ENCODE measurements at regions not wholly inside any gene's neighbourhood (a gene's known extent, or its start where the extent isn't known, plus 50 kb on each side); places are given as distances from the start of the nearest gene placed in this dataset.

- Histone ChIP-seq H3K4me1 (ENCODE audit: control insufficient read depth, insufficient read depth, low read length) (peaks cover 4% of the 10 kb centered on the region; the same call in 1 of the 2 replicates), H4K20me1 (ENCODE audit: control insufficient read depth, insufficient read depth) (no peaks in the 10 kb centered on the region), H3K4me2 (ENCODE audit: control insufficient read depth, insufficient read depth) (no peak overlapping the region), H2AFZ (ENCODE audit: control insufficient read depth, low read depth, low read length) (no peak overlapping the region), H3K4me3 (no peak overlapping the region), H3K9me3 (replicated peaks; ENCODE audit: control insufficient read depth, insufficient read depth, low read length) (no peaks in the 10 kb centered on the region; the same call in 2 of the 3 replicates), H3K27me3 (replicated peaks in 1 of 2; ENCODE audit: control insufficient read depth in 2 of 2, insufficient read depth in 2 of 2, low read length in 1 of 2) (no peaks in the 10 kb centered on the region), H3K9ac (ENCODE audit: control insufficient read depth, insufficient read depth, low read length) (no peak overlapping the region), H3K27ac (ENCODE audit: control insufficient read depth, insufficient read depth) (no peak overlapping the region), H3K36me3 (ENCODE audit: control insufficient read depth in 2 of 2, insufficient read depth in 2 of 2, low read length in 1 of 2) (no peaks in the 10 kb centered on the region), H3K79me2 (ENCODE audit: control insufficient read depth, insufficient read depth, low read length) (no peaks in the 10 kb centered on the region)
- in situ Hi-C loops (cut with MboI) (no loop called here), intact Hi-C loops (cut with micrococcal nuclease; ENCODE audit: unreplicated experiment) (no loop called here)
- ATAC-seq (no peak), FAIRE-seq (no peak), DNase-seq (ENCODE audit: low read depth, low spot score) (no peak)
- ChIA-PET SMC1A (ENCODE audit: uncharacterized antibody, unreplicated experiment) (no interaction called here), CTCF (no interaction called here), RAD21 (ENCODE audit: unreplicated experiment) (interaction anchor here (0.8 kb wide), 1 partner anchor 43 kb away, joined by 3 read pairs; no protein-coding TSS in a partner anchor), POLR2A (no interaction called here)
- no peak for TF ChIP-seq HDAC2 (IDR thresholded peaks at IDR 0.05)
- no peak for TF ChIP-seq BMI1 (IDR thresholded peaks at IDR 0.05; ENCODE audit: borderline replicate concordance)
- TF ChIP-seq ZSCAN29 (IDR thresholded peaks at IDR 0.05): no peak
- TF ChIP-seq PRDM15 (CRISPR knock-in tag; IDR thresholded peaks at IDR 0.05): no peak
- 0 out of 2 replicates have a peak, but pooled peaks have one; percentile 51 for TF ChIP-seq NBN (IDR thresholded peaks at IDR 0.05)
- TF ChIP-seq E4F1 (IDR thresholded peaks at IDR 0.05; ENCODE audit: borderline replicate concordance, partially characterized antibody): peak; percentile 13
- TF ChIP-seq TCF12 (IDR thresholded peaks at IDR 0.05; ENCODE audit: low read depth, low read length): no peak
- TF ChIP-seq RBBP5 (conservative IDR thresholded peaks at IDR 0.05): no peak
- no peak for TF ChIP-seq YBX1 (IDR thresholded peaks at IDR 0.05)
- no peak for TF ChIP-seq JUNB (IDR thresholded peaks at IDR 0.05)
- TF ChIP-seq FOXM1 (IDR thresholded peaks at IDR 0.05; ENCODE audit: low read depth, low read length): no peak
- TF ChIP-seq ZNF687 (IDR thresholded peaks at IDR 0.05): no peak
- TF ChIP-seq HSF1 (IDR thresholded peaks at IDR 0.05; ENCODE audit: low read depth, low read length): no peak
- 0 out of 2 replicates have a peak, but pooled peaks have one; percentile 23 for TF ChIP-seq HDGF (IDR thresholded peaks at IDR 0.05)
- no TSS peak for BruUV-seq (replicated peaks)
- WGBS (ENCODE audit: insufficient coverage, insufficient replicate concordance, low lambda C conversion rate, missing lambda C conversion rate): 29% methylated on average over 1 of the region's 1 CpG
Observed at GRCh38 chr20:1828786-1829131, 66.4 kb upstream of the SIRPA start.

All from GM12878 (cell line).